Smooth muscle cell (in vitro differentiated cells): ENCODE measurements at regions not wholly inside any gene's neighbourhood (a gene's known extent, or its start where the extent isn't known, plus 50 kb on each side); places are given as distances from the start of the nearest gene placed in this dataset.

Experiments used
- DNase-seq: peaks from one replicate; lab custom pipeline; 2025; ENCODE audit not compliant: unreplicated experiment; lab: John Stamatoyannopoulos, UW
- H2AFZ ChIP-seq: fragments of 200-600 bp; sonication (generic); 2 replicates; pipeline ENCODE4 v1.6.0; 2016; ENCODE audit warnings: antibody characterized with exemption, low read depth, mild to moderate bottlenecking
- H3F3A ChIP-seq: fragments of 200-600 bp; sonication (generic); 2 replicates; pipeline ENCODE4 v1.6.0; 2017; ENCODE audit warnings: antibody characterized with exemption, low read depth
- H3K27ac ChIP-seq: fragments of 200-600 bp; sonication (generic); 2 replicates; pipeline ENCODE4 v1.5.1; 2016; ENCODE audit warnings: low read depth, mild to moderate bottlenecking
- H3K27me3 ChIP-seq: fragments of 200-600 bp; sonication (generic); 2 replicates; pipeline ENCODE4 v1.6.1; 2016; ENCODE audit warnings: low read depth, mild to moderate bottlenecking
- H3K36me3 ChIP-seq: fragments of 200-600 bp; sonication (generic); 2 replicates; pipeline ENCODE4 v1.5.1; 2016; ENCODE audit warnings: low read depth
- H3K4me1 ChIP-seq: fragments of 200-600 bp; sonication (generic); 2 replicates; pipeline ENCODE4 v1.5.1; 2016; ENCODE audit warnings: low read depth
- H3K4me2 ChIP-seq: fragments of 200-600 bp; sonication (generic); 2 replicates; pipeline ENCODE4 v1.6.0; 2016; ENCODE audit warnings: mild to moderate bottlenecking
- H3K4me3 ChIP-seq: fragments of 200-600 bp; sonication (generic); 2 replicates; pipeline ENCODE4 v1.5.1; 2016; ENCODE audit warnings: mild to moderate bottlenecking
- H3K79me2 ChIP-seq: fragments of 200-600 bp; sonication (generic); 2 replicates; pipeline ENCODE4 v1.6.0; 2016; ENCODE audit warnings: low read depth, mild to moderate bottlenecking
- H3K9ac ChIP-seq: fragments of 200-600 bp; sonication (generic); 2 replicates; pipeline ENCODE4 v1.6.0; 2016; ENCODE audit warnings: low read depth
- H3K9me3 ChIP-seq: fragments of 200-600 bp; sonication (generic); replicated peaks from 2 replicates; pipeline ENCODE4 v1.5.1; 2016; ENCODE audit warnings: low read depth
- H4K20me1 ChIP-seq: fragments of 200-600 bp; sonication (generic); 2 replicates; pipeline ENCODE4 v1.6.0; 2016; ENCODE audit warnings: low read depth
- WGBS: methylation state at CpG from one replicate; pipeline ENCODE4 v1.1.7; 2016; ENCODE audit warnings: low lambda C conversion rate; 5-methylcytosine and 5-hydroxymethylcytosine counted together
- TF ChIP-seq, protein P1 (sequence below): fragments of 200-600 bp; sonication (generic); IDR thresholded peaks from 2 replicates; pipeline ENCODE4 v1.5.1; 2017; ENCODE audit warnings: borderline replicate concordance, mild to moderate bottlenecking, antibody characterized with exemption; ENCODE audit not compliant: insufficient read depth, poor library complexity, severe bottlenecking

- Histone ChIP-seq H4K20me1 (no peaks in the 10 kb centered on the region), H3K9me3 (no peaks in the 10 kb centered on the region), H3K36me3 (no peaks in the 10 kb centered on the region), H3K4me3 (no peak overlapping the region), H3K4me1 (no peaks in the 10 kb centered on the region), H3K27ac (no peak overlapping the region), H3K79me2 (no peaks in the 10 kb centered on the region), H3K9ac (no peak overlapping the region), H3K27me3 (no peaks in the 10 kb centered on the region), H2AFZ (no peak overlapping the region), H3K4me2 (no peak overlapping the region), H3F3A (no peaks in the 10 kb centered on the region)
- DNase-seq, result no peak
- TF ChIP-seq, protein P1, sequence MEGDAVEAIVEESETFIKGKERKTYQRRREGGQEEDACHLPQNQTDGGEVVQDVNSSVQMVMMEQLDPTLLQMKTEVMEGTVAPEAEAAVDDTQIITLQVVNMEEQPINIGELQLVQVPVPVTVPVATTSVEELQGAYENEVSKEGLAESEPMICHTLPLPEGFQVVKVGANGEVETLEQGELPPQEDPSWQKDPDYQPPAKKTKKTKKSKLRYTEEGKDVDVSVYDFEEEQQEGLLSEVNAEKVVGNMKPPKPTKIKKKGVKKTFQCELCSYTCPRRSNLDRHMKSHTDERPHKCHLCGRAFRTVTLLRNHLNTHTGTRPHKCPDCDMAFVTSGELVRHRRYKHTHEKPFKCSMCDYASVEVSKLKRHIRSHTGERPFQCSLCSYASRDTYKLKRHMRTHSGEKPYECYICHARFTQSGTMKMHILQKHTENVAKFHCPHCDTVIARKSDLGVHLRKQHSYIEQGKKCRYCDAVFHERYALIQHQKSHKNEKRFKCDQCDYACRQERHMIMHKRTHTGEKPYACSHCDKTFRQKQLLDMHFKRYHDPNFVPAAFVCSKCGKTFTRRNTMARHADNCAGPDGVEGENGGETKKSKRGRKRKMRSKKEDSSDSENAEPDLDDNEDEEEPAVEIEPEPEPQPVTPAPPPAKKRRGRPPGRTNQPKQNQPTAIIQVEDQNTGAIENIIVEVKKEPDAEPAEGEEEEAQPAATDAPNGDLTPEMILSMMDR, result no peak
- WGBS, result 74% methylated on average over 2 of the region's 2 CpGs
Observed at GRCh38 chr9:75226403-75227139, 138.3 kb downstream of the OSTF1 start.

GRCh38 chr9:75228893-75229292, 140.6 kb downstream of the OSTF1 start:
- TF ChIP-seq, protein P1, result no peak
- Histone ChIP-seq H3F3A (no peaks in the 10 kb centered on the region), H3K4me1 (no peaks in the 10 kb centered on the region), H3K4me3 (no peak overlapping the region), H3K36me3 (no peaks in the 10 kb centered on the region), H3K9me3 (no peaks in the 10 kb centered on the region), H2AFZ (no peak overlapping the region), H3K79me2 (no peaks in the 10 kb centered on the region), H3K27me3 (no peaks in the 10 kb centered on the region), H3K9ac (no peak overlapping the region), H4K20me1 (no peaks in the 10 kb centered on the region), H3K4me2 (no peak overlapping the region), H3K27ac (no peak overlapping the region)
- DNase-seq, result no peak
- WGBS, result 83% methylated on average over 3 of the region's 3 CpGs

GRCh38 chr9:75229605-75230332, 141.5 kb downstream of the OSTF1 start:
- no peak for DNase-seq
- Histone ChIP-seq H3K9ac (no peak overlapping the region), H3K79me2 (no peaks in the 10 kb centered on the region), H4K20me1 (no peaks in the 10 kb centered on the region), H3K27me3 (no peaks in the 10 kb centered on the region), H2AFZ (no peak overlapping the region), H3K4me3 (no peak overlapping the region), H3K36me3 (no peaks in the 10 kb centered on the region), H3K4me2 (no peak overlapping the region), H3F3A (no peaks in the 10 kb centered on the region), H3K27ac (no peak overlapping the region), H3K4me1 (no peaks in the 10 kb centered on the region), H3K9me3 (no peaks in the 10 kb centered on the region)
- TF ChIP-seq, protein P1, result no peak
- WGBS, result 76% methylated on average over 5 of the region's 5 CpGs
